ENCODE measurements at regions not wholly inside any gene's neighbourhood (a gene's known extent, or its start where the extent isn't known, plus 50 kb on each side); places are given as distances from the start of the nearest gene placed in this dataset.

GRCh38 chr10:89091496-89091895 lies 100.9 kb downstream of the FAS start:
- Mint-ChIP-seq H3K27ac (ENCODE audit: unreplicated experiment) (no peak overlapping the region), H3K36me3 (ENCODE audit: unreplicated experiment) (no peaks in the 10 kb centered on the region), H3K27me3 (ENCODE audit: unreplicated experiment) (no peaks in the 10 kb centered on the region), H3K4me3 (ENCODE audit: unreplicated experiment) (no peak overlapping the region), H3K4me1 (ENCODE audit: unreplicated experiment) (no peaks in the 10 kb centered on the region), H3K9me3 (ENCODE audit: unreplicated experiment) (no peaks in the 10 kb centered on the region)
- no peak for DNase-seq (ENCODE audit: extremely low spot score, unreplicated experiment)
- no peak for TF ChIP-seq CTCF (IDR thresholded peaks at IDR 0.05)

- H3K4me3 Mint-ChIP-seq (ENCODE audit: unreplicated experiment), result no peak overlapping the region
- H3K4me1 Mint-ChIP-seq (ENCODE audit: unreplicated experiment), result no peaks in the 10 kb centered on the region
- H3K9me3 Mint-ChIP-seq (ENCODE audit: unreplicated experiment), result no peaks in the 10 kb centered on the region
- H3K36me3 Mint-ChIP-seq (ENCODE audit: unreplicated experiment), result no peaks in the 10 kb centered on the region
- no peak overlapping the region for H3K27ac Mint-ChIP-seq (ENCODE audit: unreplicated experiment)
- H3K27me3 Mint-ChIP-seq (ENCODE audit: unreplicated experiment), result no peaks in the 10 kb centered on the region
- no peak for DNase-seq (ENCODE audit: extremely low spot score, unreplicated experiment)
- TF ChIP-seq CTCF (IDR thresholded peaks at IDR 0.05), result no peak
Measured at GRCh38 chr10:89090756-89091445, 100.3 kb downstream of the FAS start.

DNA sequence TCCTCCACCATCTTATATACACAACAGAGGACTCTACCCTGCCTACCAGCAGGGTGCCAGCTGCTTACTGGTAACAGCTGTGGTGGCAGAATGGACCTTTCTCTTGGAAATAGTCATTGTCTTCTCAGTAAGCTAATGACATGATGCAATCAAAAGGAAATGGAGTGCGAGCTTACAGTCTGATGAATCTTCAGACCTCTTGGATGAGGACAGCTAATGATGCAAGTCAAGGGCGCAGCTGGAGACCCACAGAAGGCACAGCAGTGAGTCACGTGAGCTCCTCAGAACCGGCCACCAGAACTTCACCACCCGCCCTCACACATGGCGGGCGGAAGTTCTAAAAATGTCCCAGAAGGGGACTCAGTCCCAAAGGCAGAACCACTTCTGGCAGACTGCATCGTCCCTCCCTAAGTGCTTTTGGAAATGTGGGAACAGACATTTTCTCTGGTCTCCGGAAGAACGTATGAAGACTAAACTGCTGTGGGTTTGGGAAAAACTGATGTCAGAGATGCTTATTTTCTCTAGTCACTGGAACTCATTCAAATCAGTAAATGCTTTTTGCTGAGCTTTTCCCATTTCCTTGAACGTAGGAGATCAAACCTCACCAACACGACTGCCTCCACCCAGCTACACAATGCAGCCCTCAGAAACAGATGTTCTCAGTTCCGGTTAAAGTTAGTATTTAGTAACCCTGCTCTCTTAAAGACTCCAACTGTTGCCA lies 96.4 kb downstream of the FAS start:
- Mint-ChIP-seq H3K9me3 (ENCODE audit: unreplicated experiment) (no peaks in the 10 kb centered on the region), H3K4me3 (ENCODE audit: unreplicated experiment) (no peak overlapping the region), H3K27me3 (ENCODE audit: unreplicated experiment) (no peaks in the 10 kb centered on the region), H3K27ac (ENCODE audit: unreplicated experiment) (no peak overlapping the region), H3K4me1 (ENCODE audit: unreplicated experiment) (no peaks in the 10 kb centered on the region), H3K36me3 (ENCODE audit: unreplicated experiment) (no peaks in the 10 kb centered on the region)
- no peak for DNase-seq (ENCODE audit: extremely low spot score, unreplicated experiment)
- TF ChIP-seq CTCF (IDR thresholded peaks at IDR 0.05), result no peak

DNA sequence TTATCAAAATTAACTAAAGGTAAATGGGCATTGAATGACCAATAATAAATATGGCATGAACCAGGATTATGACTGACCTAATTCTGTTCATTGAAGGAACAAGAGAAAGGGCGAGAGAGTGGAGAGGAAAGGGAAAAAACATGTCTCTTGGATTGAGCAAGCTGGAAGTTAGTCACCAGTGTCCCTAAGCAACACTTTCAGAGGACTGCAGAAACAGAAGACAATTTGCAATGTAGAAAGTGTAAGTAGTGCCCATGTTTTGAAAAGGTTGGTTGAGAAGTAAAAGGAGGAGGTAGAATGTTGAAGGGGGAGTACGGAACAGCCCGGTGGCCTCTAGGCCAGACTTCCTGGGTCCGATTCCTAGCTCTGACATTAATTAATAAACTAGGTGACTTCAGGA lies 94.6 kb downstream of the FAS start:
- H3K4me3 Mint-ChIP-seq (ENCODE audit: unreplicated experiment), result no peak overlapping the region
- no peak for TF ChIP-seq CTCF (IDR thresholded peaks at IDR 0.05)

GRCh38 chr10:89082086-89082485 lies 91.5 kb downstream of the FAS start:
- DNase-seq (ENCODE audit: extremely low spot score, unreplicated experiment), result no peak
- no peak for TF ChIP-seq CTCF (IDR thresholded peaks at IDR 0.05)
- no peaks in the 10 kb centered on the region for H3K9me3 Mint-ChIP-seq (ENCODE audit: unreplicated experiment)
- H3K27ac Mint-ChIP-seq (ENCODE audit: unreplicated experiment), result no peak overlapping the region
- H3K27me3 Mint-ChIP-seq (ENCODE audit: unreplicated experiment), result peaks cover 5% of the 10 kb centered on the region
- H3K4me1 Mint-ChIP-seq (ENCODE audit: unreplicated experiment), result peaks cover 10% of the 10 kb centered on the region
- H3K4me3 Mint-ChIP-seq (ENCODE audit: unreplicated experiment), result no peak overlapping the region
- H3K36me3 Mint-ChIP-seq (ENCODE audit: unreplicated experiment), result no peaks in the 10 kb centered on the region

More for the DNA sequence above, 94.6 kb downstream of the FAS start:
- no peak overlapping the region for H3K27ac Mint-ChIP-seq (ENCODE audit: unreplicated experiment)
- H3K36me3 Mint-ChIP-seq (ENCODE audit: unreplicated experiment), result no peaks in the 10 kb centered on the region
- DNase-seq (ENCODE audit: extremely low spot score, unreplicated experiment), result no peak
- no peaks in the 10 kb centered on the region for H3K4me1 Mint-ChIP-seq (ENCODE audit: unreplicated experiment)
- no peaks in the 10 kb centered on the region for H3K9me3 Mint-ChIP-seq (ENCODE audit: unreplicated experiment)
- no peaks in the 10 kb centered on the region for H3K27me3 Mint-ChIP-seq (ENCODE audit: unreplicated experiment)

Measured in osteocyte (in vitro differentiated cells).